ENCODE measurements at regions not wholly inside any gene's neighbourhood (a gene's known extent, or its start where the extent isn't known, plus 50 kb on each side); places are given as distances from the start of the nearest gene placed in this dataset.
"Not testable (repeated sequence)": the region's sequence is repeated elsewhere in the genome, so short reads cannot be mapped to it uniquely, and the experiment has no call there.

DNA sequence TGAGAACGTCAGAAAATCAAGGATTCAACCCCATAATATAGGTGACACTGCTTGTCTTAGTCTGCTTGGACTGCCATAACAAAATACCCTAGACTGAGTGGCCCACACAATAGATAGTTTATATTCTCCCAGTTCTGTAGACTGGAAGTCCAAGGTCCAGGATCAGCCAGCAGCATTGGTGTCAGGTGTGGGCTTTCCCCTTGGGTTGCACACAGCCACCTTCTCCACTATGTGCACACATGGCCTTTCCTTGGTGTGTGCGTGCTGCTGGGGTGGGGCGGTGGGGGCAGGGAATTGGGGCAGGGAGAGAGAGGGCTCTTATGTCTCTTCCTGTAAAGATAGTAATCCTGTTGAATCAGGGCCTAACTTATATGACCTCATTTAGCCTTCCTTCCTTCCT lies 106.4 kb downstream of the SLC25A47 start:
- TF ChIP-seq, protein P1, sequence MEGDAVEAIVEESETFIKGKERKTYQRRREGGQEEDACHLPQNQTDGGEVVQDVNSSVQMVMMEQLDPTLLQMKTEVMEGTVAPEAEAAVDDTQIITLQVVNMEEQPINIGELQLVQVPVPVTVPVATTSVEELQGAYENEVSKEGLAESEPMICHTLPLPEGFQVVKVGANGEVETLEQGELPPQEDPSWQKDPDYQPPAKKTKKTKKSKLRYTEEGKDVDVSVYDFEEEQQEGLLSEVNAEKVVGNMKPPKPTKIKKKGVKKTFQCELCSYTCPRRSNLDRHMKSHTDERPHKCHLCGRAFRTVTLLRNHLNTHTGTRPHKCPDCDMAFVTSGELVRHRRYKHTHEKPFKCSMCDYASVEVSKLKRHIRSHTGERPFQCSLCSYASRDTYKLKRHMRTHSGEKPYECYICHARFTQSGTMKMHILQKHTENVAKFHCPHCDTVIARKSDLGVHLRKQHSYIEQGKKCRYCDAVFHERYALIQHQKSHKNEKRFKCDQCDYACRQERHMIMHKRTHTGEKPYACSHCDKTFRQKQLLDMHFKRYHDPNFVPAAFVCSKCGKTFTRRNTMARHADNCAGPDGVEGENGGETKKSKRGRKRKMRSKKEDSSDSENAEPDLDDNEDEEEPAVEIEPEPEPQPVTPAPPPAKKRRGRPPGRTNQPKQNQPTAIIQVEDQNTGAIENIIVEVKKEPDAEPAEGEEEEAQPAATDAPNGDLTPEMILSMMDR (IDR thresholded peaks at IDR 0.05; ENCODE audit: extremely low read depth, insufficient read depth, missing control alignments): no peak
- no peak for DNase-seq (ENCODE audit: low spot score)
- in situ Hi-C loops (cut with MboI; ENCODE audit: low pct_unique_long_range_greater_than_20kb, low sequenced_read_pairs, unreplicated experiment): no loop called here

DNA sequence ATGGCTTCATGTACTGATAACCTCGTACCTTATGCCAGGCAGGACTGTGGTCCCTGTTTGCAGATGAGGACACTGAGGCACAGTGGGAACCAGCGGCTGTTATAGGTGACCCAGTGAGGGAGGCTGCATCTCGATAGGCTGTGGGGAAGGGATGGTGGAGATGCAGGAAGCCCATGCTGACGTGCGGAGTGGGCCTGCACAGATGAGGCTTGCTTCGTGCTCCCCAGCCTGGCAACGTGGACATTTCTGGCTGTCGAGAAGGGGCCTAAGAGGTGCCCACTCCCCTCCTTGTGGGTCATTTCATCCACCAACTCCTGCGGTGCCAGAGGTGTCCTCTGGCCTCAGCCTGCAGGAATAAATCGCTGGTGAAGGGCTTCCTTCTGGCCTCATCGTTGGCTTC lies 107.4 kb downstream of the SLC25A47 start:
- TF ChIP-seq, protein P1 (IDR thresholded peaks at IDR 0.05; ENCODE audit: extremely low read depth, insufficient read depth, missing control alignments): no peak
- no peak for DNase-seq (ENCODE audit: low spot score)
- in situ Hi-C loops (cut with MboI; ENCODE audit: low pct_unique_long_range_greater_than_20kb, low sequenced_read_pairs, unreplicated experiment): no loop called here

GRCh38 chr14:100431461-100431860 lies 108.3 kb downstream of the SLC25A47 start:
- DNase-seq (ENCODE audit: low spot score); in situ Hi-C loops (cut with MboI; ENCODE audit: low pct_unique_long_range_greater_than_20kb, low sequenced_read_pairs, unreplicated experiment): not testable (repeated sequence)

GRCh38 chr14:100432652-100433427 lies 109.7 kb downstream of the SLC25A47 start:
- in situ Hi-C loops (cut with MboI; ENCODE audit: low pct_unique_long_range_greater_than_20kb, low sequenced_read_pairs, unreplicated experiment): no loop called here
- TF ChIP-seq, protein P1 (IDR thresholded peaks at IDR 0.05; ENCODE audit: extremely low read depth, insufficient read depth, missing control alignments): no peak
- no peak for DNase-seq (ENCODE audit: low spot score)

GRCh38 chr14:100433428-100433814 lies 110.3 kb downstream of the SLC25A47 start:
- in situ Hi-C loops (cut with MboI; ENCODE audit: low pct_unique_long_range_greater_than_20kb, low sequenced_read_pairs, unreplicated experiment): no loop called here
- TF ChIP-seq, protein P1 (IDR thresholded peaks at IDR 0.05; ENCODE audit: extremely low read depth, insufficient read depth, missing control alignments): no peak
- DNase-seq (ENCODE audit: low spot score): no peak

DNA sequence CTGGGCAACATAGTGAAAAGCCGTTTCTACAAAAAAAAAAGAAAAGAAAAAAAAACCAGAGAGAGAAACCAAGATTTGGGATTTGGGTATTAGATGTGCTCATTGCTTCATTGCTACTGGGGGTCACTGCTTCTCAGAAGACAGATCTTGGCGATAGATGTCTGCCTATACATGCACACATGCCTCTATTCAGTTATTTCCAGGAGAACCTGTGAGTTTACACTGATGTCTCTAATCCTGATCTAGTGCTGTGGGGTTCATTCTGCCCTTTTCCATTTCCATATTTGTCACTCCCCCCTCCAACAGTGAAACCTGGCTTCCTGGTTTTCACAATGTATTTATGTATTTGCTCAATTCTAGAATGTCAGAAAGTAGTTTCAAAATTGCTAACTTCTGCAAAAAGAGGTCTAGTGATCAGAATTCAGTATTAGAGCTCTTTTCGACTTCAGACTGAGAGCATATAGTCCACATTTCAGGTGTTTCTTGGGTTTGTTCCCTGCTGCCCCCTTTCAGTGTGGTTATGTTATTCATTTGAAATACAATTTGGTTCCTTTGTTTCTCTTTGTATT lies 111.0 kb downstream of the SLC25A47 start:
- in situ Hi-C loops (cut with MboI; ENCODE audit: low pct_unique_long_range_greater_than_20kb, low sequenced_read_pairs, unreplicated experiment): no loop called here
- TF ChIP-seq, protein P1 (IDR thresholded peaks at IDR 0.05; ENCODE audit: extremely low read depth, insufficient read depth, missing control alignments): no peak
- no peak for DNase-seq (ENCODE audit: low spot score)

DNA sequence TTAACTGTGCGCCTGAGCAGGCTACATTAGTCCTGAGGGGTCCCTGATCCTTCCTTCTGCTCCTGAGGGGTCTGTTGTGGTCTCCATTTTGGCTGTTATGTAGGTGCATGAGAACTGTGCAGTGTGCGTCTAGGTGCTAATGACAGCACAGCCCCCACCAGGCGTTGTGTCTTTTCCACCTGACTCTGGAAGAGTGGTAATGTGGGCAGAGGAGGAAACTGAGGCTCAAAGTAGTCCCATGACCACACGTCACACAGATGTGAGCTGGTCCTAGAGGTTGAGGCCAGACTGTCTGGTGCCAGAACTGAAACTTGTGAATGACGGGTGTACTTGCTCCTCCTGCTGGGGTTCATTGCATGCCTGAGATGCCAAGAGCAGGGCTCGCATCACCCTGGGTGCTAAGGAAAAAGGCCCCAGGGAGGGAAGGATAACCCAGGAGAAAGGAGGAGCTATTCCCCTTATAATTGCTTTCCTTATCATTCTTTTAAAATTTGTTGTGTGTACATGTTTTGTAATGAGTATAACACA lies 111.8 kb downstream of the SLC25A47 start:
- DNase-seq (ENCODE audit: low spot score): no peak
- TF ChIP-seq, protein P1 (IDR thresholded peaks at IDR 0.05; ENCODE audit: extremely low read depth, insufficient read depth, missing control alignments): no peak
- in situ Hi-C loops (cut with MboI; ENCODE audit: low pct_unique_long_range_greater_than_20kb, low sequenced_read_pairs, unreplicated experiment): no loop called here
